Fibroblast of lung (primary cell): ENCODE measurements at regions not wholly inside any gene's neighbourhood (a gene's known extent, or its start where the extent isn't known, plus 50 kb on each side); places are given as distances from the start of the nearest gene placed in this dataset.

ENCODE experiments used
- CTCF ChIP-seq, 2 donors: IDR thresholded peaks in 1 of 2; conservative IDR thresholded peaks in 1 of 2; 1 replicate in 1 of 2; 2 replicates in 1 of 2; pipeline ENCODE4 v1.5.1; 2011 to 2012; ENCODE audit warnings: low read length in 2 of 2, control low read depth in 1 of 2, inconsistent platforms in 1 of 2, low read depth in 1 of 2, mild to moderate bottlenecking in 1 of 2
- EZH2 ChIP-seq: IDR thresholded peaks from 2 replicates; pipeline ENCODE4 v1.5.1; 2012; ENCODE audit warnings: low read length, control low read depth, mild to moderate bottlenecking; ENCODE audit errors: missing control alignments

GRCh38 chr11:15590132-15590531 is 475.4 kb downstream of the INSC start:
- TF ChIP-seq CTCF (conservative IDR thresholded peaks at IDR 0.05 in 1 of 2, IDR thresholded peaks at IDR 0.05 in 1 of 2; ENCODE audit: low read depth in 1 of 2, low read length in 2 of 2), result no peak
- no peak for TF ChIP-seq EZH2
